ENCODE measurements at regions not wholly inside any gene's neighbourhood (a gene's known extent, or its start where the extent isn't known, plus 50 kb on each side); places are given as distances from the start of the nearest gene placed in this dataset.

DNA sequence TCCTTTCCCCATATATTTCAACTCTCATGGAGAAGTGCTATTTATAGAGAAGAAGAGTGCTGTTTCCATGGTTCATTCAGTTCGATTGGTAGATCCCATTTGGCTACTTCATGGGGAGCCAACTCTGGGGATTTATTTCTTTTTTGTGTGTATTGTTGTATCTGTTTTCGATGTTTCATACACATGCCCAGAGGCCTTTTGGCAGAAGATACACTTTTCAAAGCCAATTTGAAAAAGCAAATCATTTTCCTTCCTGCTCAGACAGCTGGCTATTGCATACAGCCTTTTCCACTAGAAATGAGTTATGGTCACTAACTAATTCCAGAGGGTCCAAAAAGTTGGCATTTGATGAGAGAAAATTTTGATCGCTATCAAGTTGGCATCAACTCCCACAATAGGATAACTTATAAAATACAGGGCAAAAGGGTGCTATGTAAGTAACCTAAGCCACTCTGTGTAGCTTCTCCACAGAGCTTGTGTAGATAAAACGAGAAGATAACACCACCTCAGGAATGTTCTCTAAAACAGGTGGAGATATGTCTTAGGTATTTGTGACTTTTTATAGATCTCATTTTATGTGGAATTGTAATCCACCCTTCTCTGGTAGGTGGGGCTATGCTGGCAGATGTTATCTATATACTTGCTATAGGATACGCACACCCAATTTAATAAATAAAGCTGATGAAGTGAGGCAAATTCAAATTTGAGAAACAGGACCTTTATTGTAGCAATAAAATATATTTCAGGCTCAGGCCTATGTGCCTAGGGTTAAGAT lies 798.5 kb downstream of the SATB2 start:
- no peak for DNase-seq
- POLR2A ChIA-PET = no interaction called here
- no peaks in the 10 kb centered on the region for H3K4me1 Mint-ChIP-seq
- H3K36me3 Mint-ChIP-seq = no peaks in the 10 kb centered on the region
- no peaks in the 10 kb centered on the region for H3K9me3 Mint-ChIP-seq
- no peaks in the 10 kb centered on the region for H3K27me3 Mint-ChIP-seq
- ATAC-seq (ENCODE audit: low read depth) = no peak
- no peak overlapping the region for H3K27ac Mint-ChIP-seq
- no peak overlapping the region for H3K4me3 Mint-ChIP-seq

DNA sequence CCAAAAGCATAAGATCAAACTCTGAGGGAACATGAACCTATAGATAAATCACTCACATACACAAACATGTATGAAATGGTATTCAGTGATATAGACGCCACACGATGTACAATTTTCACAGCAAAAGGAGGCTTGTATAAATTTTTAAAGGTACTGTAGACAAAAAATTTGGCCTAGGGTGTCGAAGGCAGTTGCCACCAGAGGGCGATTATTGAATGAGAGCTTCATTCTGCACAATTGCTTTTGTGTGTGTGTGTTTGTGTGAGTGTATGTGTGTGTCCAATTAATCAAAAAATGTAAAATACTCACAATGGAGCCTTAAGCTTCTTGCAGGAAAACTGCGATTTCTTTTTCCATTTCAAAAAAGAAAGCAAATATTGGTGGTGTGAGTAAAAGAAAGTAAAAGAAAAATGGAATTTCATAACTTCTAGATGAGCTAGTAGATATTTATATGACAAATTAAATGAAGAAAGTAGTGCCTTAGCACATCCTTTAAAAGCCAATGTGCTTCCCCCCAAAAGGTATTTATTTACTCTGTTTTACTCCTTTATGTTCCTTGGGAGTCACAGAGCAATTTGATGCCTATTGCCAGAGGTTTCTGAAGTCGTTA lies 800.1 kb downstream of the SATB2 start:
- Mint-ChIP-seq H3K27me3 (no peaks in the 10 kb centered on the region), H3K9me3 (no peaks in the 10 kb centered on the region), H3K4me3 (no peak overlapping the region), H3K36me3 (no peaks in the 10 kb centered on the region), H3K4me1 (no peaks in the 10 kb centered on the region), H3K27ac (no peak overlapping the region)
- POLR2A ChIA-PET = no interaction called here
- ATAC-seq (ENCODE audit: low read depth) (no peak), DNase-seq (no peak)

DNA sequence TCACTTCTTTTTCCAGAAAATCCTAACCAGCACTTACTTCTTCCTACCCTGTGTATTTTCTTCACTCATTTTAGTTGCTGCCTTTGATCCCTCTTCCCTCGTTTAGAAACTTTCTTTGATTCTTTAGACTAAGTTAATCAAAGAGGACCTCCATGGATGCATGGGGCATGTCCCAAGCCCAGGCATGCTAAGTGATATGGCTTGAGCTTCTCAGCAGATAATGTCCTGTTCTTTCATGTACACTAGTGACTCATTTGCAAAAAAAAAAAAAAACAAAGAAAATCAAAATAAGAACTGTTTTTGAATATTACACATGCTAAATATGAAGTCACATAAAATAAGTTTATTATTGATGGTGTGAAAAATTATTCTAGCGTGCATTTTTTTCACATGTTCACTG lies 800.9 kb downstream of the SATB2 start:
- Mint-ChIP-seq H3K4me3 (no peak overlapping the region), H3K27ac (no peak overlapping the region), H3K4me1 (no peaks in the 10 kb centered on the region), H3K27me3 (no peaks in the 10 kb centered on the region), H3K9me3 (no peaks in the 10 kb centered on the region), H3K36me3 (no peaks in the 10 kb centered on the region)
- ATAC-seq (ENCODE audit: low read depth) (no peak), DNase-seq (no peak)
- POLR2A ChIA-PET = no interaction called here

DNA sequence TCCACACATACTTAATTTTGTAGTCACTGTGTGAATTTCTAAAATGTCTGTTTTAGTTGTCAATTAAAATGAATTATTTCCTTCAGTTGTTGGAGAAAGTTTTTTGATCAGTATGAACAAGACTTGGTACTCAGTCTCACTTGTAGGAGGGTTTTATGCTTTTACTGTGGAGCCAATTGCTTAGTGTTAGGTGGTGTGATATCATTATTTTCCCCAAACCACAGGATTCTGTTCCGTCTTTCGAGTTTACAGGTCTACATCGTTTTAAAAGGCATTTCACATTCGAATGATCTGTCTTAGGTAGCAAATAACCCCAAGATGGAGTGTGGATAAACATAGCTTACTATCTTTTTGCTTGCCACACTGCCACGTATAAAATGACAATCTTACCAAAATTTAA lies 803.1 kb downstream of the SATB2 start:
- POLR2A ChIA-PET = no interaction called here
- DNase-seq = no peak
- Mint-ChIP-seq H3K4me3 (no peak overlapping the region), H3K4me1 (no peaks in the 10 kb centered on the region), H3K9me3 (no peaks in the 10 kb centered on the region), H3K27me3 (no peaks in the 10 kb centered on the region), H3K27ac (no peak overlapping the region), H3K36me3 (no peaks in the 10 kb centered on the region)
- ATAC-seq (ENCODE audit: low read depth) = no peak

DNA sequence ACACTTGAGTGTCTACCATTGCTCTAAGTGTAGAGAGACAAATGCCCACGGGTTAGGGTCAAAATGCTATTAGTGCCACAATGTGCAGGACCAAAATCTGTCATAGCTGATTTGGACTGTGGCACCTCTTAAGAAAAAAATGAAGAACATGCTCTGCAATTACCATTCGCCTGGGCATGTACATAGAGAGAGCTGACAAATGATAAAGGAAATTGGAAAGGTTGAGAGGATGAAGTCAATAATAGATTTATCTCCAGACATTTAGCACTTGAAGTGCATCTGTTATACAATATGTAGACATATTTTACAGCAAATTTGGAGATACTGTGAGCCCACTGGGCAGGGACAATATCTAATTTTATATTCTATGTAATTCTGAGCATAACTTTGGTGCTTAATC lies 804.4 kb downstream of the SATB2 start:
- POLR2A ChIA-PET = no interaction called here
- no peak overlapping the region for H3K4me3 Mint-ChIP-seq
- ATAC-seq (ENCODE audit: low read depth) (no peak), DNase-seq (no peak)
- H3K9me3 Mint-ChIP-seq = no peaks in the 10 kb centered on the region
- H3K36me3 Mint-ChIP-seq = no peaks in the 10 kb centered on the region
- H3K27ac Mint-ChIP-seq = no peak overlapping the region
- H3K4me1 Mint-ChIP-seq = no peaks in the 10 kb centered on the region
- no peaks in the 10 kb centered on the region for H3K27me3 Mint-ChIP-seq

DNA sequence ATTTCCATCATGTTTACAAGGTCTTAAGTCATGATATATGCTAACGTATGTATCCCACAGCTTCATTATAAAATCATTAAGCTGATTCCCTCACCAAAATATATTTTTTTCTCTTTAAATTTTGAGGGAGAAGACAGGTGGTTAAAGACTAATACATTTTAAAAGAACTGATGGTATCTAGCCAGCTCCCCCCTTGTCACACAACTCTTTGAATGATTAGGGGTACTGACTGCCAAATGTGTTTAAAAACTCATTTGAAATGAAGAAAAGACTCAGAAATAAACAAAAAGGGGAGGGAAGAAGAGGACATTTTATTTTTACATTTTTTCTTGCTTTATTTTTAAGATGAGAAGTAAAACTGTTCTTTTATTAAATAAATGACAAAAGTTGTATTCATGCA lies 805.3 kb downstream of the SATB2 start:
- POLR2A ChIA-PET = no interaction called here
- Mint-ChIP-seq H3K27ac (no peak overlapping the region), H3K4me3 (no peak overlapping the region), H3K4me1 (no peaks in the 10 kb centered on the region), H3K36me3 (no peaks in the 10 kb centered on the region), H3K27me3 (no peaks in the 10 kb centered on the region), H3K9me3 (no peaks in the 10 kb centered on the region)
- no peak for ATAC-seq (ENCODE audit: low read depth)
- no peak for DNase-seq

DNA sequence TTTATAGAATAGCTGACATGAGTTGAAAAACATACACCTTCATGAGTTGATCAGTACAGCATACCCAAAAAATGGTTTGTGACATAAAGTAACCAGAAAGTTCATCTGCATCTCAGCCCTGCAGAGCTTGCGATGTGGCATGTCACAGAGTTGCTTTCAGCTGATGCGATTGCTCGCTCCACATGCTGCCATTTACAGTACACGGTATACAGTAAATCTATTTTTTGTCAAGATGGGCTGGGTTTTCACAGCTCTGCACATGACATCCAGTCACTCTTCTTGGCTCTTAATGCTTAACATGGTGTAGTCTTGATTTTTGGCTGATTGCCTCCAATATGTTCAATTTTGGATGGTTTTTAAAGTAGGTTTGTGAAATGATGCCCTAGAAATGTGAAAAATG lies 811.9 kb downstream of the SATB2 start:
- ATAC-seq (ENCODE audit: low read depth) (no peak), DNase-seq (no peak)
- no peak overlapping the region for H3K27ac Mint-ChIP-seq
- H3K36me3 Mint-ChIP-seq = no peaks in the 10 kb centered on the region
- POLR2A ChIA-PET = no interaction called here
- no peaks in the 10 kb centered on the region for H3K4me1 Mint-ChIP-seq
- no peak overlapping the region for H3K4me3 Mint-ChIP-seq
- no peaks in the 10 kb centered on the region for H3K27me3 Mint-ChIP-seq
- no peaks in the 10 kb centered on the region for H3K9me3 Mint-ChIP-seq

DNA sequence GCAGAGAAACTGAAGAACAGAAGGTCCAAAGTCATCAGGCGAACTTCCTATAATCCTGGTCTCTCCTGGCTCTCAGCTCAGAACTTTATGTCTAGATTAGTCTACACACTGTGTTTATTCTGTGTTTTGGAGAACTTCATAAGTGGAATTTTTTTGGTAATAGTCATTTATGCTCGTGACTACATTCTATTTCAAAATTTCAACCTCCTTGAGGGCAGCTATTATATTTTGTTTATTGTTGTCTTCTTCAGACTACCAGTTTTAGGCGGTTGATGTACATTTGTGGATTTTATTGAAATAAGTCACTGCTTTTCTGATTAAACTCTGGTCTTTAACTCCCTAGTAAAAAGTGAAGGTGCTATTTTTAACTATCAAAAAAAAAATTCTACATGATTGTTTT lies 816.6 kb downstream of the SATB2 start:
- no peaks in the 10 kb centered on the region for H3K27me3 Mint-ChIP-seq
- H3K36me3 Mint-ChIP-seq = no peaks in the 10 kb centered on the region
- H3K4me1 Mint-ChIP-seq = no peaks in the 10 kb centered on the region
- POLR2A ChIA-PET = no interaction called here
- no peak overlapping the region for H3K27ac Mint-ChIP-seq
- no peak overlapping the region for H3K4me3 Mint-ChIP-seq
- DNase-seq (no peak), ATAC-seq (ENCODE audit: low read depth) (no peak)
- H3K9me3 Mint-ChIP-seq = no peaks in the 10 kb centered on the region

DNA sequence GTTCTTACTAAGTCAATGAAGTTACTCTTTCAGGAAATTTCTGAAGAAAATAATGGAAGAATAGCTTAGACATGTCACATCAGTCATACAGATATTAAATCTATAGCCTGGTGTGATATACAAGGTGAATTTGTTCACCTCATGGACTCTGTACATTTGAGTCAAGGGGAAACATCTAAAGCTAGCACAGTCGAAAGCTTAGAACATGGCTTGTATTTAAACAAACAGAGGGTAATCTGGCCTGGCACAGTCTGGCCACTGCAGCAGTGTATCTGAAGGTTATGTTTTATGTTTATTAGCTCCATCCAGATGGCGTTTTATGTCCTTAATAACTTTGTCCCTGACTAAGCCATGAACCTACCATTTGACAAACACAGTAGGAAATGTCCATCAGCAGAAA lies 817.3 kb downstream of the SATB2 start:
- Mint-ChIP-seq H3K9me3 (no peaks in the 10 kb centered on the region), H3K27ac (no peak overlapping the region), H3K4me3 (no peak overlapping the region), H3K4me1 (no peaks in the 10 kb centered on the region), H3K36me3 (no peaks in the 10 kb centered on the region), H3K27me3 (no peaks in the 10 kb centered on the region)
- DNase-seq (no peak), ATAC-seq (ENCODE audit: low read depth) (no peak)
- POLR2A ChIA-PET = no interaction called here

DNA sequence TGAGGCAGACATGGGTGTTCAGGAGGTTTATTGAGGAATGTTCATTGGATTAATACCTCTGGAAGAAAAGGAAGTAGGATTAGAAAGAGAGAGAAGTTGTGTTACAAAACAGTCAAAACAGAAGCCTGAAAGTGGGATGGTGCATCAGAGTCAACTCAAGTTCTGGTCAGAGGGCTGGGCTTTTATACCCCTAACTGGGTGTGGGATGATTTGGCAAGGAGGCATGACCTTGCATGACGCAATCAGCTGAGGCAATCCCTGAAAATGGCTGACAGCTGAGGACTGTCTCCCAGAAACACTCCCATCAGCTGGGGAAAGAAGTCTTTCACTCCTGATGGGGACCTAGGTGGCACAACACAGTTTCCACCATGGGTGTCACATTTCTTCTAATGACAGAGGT lies 818.2 kb downstream of the SATB2 start:
- Mint-ChIP-seq H3K27me3 (no peaks in the 10 kb centered on the region), H3K36me3 (no peaks in the 10 kb centered on the region), H3K9me3 (no peaks in the 10 kb centered on the region), H3K4me3 (no peak overlapping the region), H3K4me1 (no peaks in the 10 kb centered on the region), H3K27ac (no peak overlapping the region)
- POLR2A ChIA-PET = no interaction called here
- ATAC-seq (ENCODE audit: low read depth) = no peak
- DNase-seq = no peak

DNA sequence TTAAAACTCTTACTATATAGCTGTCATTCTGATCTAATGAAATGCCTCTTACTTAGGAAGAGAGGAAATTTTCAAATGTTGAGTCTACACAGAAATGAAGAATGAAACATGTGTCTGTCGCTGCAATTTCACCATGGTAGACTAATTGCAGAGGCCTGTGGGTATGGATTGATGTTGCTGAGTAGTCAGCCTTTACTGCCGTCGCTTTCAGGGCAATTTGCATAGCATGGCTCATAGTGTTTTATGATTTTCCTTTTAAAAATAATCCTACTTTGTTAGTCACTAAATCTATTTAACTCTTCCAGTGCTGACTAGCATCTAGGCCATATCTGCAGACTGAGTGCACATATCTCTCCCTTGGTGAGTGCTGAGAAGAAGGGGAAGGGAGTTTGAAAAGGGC lies 819.2 kb downstream of the SATB2 start:
- Mint-ChIP-seq H3K36me3 (no peaks in the 10 kb centered on the region), H3K27ac (no peak overlapping the region), H3K4me3 (no peak overlapping the region), H3K9me3 (no peaks in the 10 kb centered on the region), H3K27me3 (no peaks in the 10 kb centered on the region), H3K4me1 (no peaks in the 10 kb centered on the region)
- POLR2A ChIA-PET = no interaction called here
- no peak for ATAC-seq (ENCODE audit: low read depth)
- DNase-seq = no peak

DNA sequence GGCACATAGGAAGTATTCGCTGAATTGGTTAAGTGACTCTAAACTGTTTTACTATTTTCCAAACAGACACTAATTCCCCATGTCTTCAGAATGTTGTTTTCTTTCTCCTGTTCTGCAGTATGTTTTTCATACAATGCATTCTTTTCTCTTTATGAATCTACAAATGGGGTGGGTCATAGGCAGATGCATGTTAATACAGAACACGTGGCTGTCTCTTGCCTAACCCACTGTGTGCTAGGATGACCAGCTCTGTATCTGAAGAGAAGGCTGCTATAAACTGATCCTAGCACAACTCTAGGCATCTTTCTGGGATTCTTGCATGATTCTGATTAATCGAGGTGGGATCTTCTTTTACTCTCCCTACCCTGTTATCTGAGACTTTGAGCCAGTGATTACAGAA lies 826.0 kb downstream of the PLCL1 start:
- Mint-ChIP-seq H3K9me3 (no peaks in the 10 kb centered on the region), H3K27me3 (peaks cover 2% of the 10 kb centered on the region), H3K4me1 (no peaks in the 10 kb centered on the region), H3K27ac (no peak overlapping the region), H3K4me3 (no peak overlapping the region), H3K36me3 (no peaks in the 10 kb centered on the region)
- POLR2A ChIA-PET = no interaction called here
- ATAC-seq (ENCODE audit: low read depth) (no peak), DNase-seq (no peak)

DNA sequence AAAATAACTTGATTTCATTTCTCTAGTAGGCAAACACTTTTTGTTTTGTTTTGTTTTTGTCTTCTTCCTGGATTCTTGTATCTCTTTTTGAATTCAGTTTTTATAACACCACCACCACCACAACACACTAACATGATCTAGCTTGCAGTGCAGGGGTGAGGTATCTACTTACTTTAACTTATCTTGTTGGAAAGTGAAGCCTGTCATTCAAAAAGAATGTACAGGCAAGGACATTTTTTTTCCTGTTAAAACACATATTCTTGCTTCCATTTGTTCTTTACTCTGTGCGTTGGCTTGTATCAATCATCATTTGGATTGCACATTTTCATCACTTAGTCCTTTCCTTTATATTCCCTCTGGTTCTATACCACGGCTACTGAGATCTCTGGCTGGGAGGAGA lies 824.2 kb downstream of the PLCL1 start:
- no peaks in the 10 kb centered on the region for H3K4me1 Mint-ChIP-seq
- no peaks in the 10 kb centered on the region for H3K36me3 Mint-ChIP-seq
- no peak overlapping the region for H3K27ac Mint-ChIP-seq
- no peak for DNase-seq
- H3K9me3 Mint-ChIP-seq = no peaks in the 10 kb centered on the region
- POLR2A ChIA-PET = no interaction called here
- H3K4me3 Mint-ChIP-seq = no peak overlapping the region
- peaks cover 2% of the 10 kb centered on the region for H3K27me3 Mint-ChIP-seq
- no peak for ATAC-seq (ENCODE audit: low read depth)

DNA sequence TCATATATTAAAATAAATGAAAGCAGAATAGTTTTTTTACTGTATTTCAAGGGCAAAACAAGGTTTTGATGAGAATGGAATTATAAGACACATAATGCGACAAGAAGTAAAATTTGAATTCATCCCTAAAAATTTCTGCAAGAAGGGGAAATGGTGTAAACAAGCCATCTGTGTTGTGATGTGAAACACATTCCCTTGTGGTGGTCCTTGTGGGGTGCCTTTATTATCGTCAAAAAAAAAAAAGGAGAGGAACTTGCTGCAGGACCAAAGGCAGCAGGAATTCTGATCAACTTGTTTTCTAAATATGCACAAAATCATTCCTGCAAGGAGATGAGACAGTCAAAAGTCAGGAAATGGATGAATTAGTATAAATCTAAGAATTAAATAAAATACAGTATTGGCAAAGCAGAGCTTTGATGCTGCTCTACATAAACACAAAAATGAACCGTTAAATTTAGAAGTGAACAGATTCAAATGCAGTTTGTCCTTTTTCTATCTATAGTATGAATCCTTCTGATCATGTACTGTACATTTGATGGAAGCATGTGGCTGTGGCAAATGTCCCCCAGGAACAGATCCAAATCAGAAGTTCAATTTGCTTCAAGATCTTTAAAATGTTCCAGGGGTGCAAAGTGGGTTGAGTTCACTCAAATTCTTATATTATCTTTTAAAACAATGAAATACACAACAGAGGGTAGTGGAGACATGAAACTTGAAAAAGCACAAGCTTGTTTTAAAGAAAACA lies 818.8 kb downstream of the PLCL1 start:
- DNase-seq = no peak
- no peak for ATAC-seq (ENCODE audit: low read depth)
- H3K27ac Mint-ChIP-seq = no peak overlapping the region
- no peaks in the 10 kb centered on the region for H3K9me3 Mint-ChIP-seq
- no peaks in the 10 kb centered on the region for H3K4me1 Mint-ChIP-seq
- POLR2A ChIA-PET = no interaction called here
- H3K4me3 Mint-ChIP-seq = no peak overlapping the region
- no peaks in the 10 kb centered on the region for H3K27me3 Mint-ChIP-seq
- H3K36me3 Mint-ChIP-seq = no peaks in the 10 kb centered on the region

Measured in activated naive CD8-positive, alpha-beta T cell treated with anti-CD3 and anti-CD28 coated beads, Interleukin-2, amount 10 ng/mL, durations not matched to agents 7 days and 5 days (primary cell).